HG03439 (cell line): ENCODE measurements at regions not wholly inside any gene's neighbourhood (a gene's known extent, or its start where the extent isn't known, plus 50 kb on each side); places are given as distances from the start of the nearest gene placed in this dataset.

Source experiments
- ATAC-seq: cut with Tn5 transposase; IDR thresholded peaks from one replicate; pipeline ENCODE4 v1.9.1; 2021; ENCODE audit warnings: mild to moderate bottlenecking, moderate library complexity; ENCODE audit not compliant: unreplicated experiment

GRCh38 chr9:23497137-23497504, 328.9 kb downstream of the ELAVL2 start:
- ATAC-seq, result no peak

- no peak for ATAC-seq
Observed at GRCh38 chr9:23502004-23502403, 324.0 kb downstream of the ELAVL2 start.

GRCh38 chr9:23522952-23523351, 303.1 kb downstream of the ELAVL2 start:
- no peak for ATAC-seq

- ATAC-seq, result no peak
Observed at GRCh38 chr9:23524607-23525155, 301.4 kb downstream of the ELAVL2 start.

GRCh38 chr9:23526806-23527205, 299.2 kb downstream of the ELAVL2 start:
- ATAC-seq, result no peak

- no peak for ATAC-seq
Observed at GRCh38 chr9:23532282-23532681, 293.8 kb downstream of the ELAVL2 start.

- ATAC-seq, result no peak
Observed at GRCh38 chr9:23537192-23538066, 288.6 kb downstream of the ELAVL2 start.

GRCh38 chr9:23538067-23538402, 288.0 kb downstream of the ELAVL2 start:
- no peak for ATAC-seq

GRCh38 chr9:23538461-23539003, 287.5 kb downstream of the ELAVL2 start:
- ATAC-seq, result no peak

GRCh38 chr9:23539311-23539710, 286.7 kb downstream of the ELAVL2 start:
- no peak for ATAC-seq

- ATAC-seq, result no peak
Observed at GRCh38 chr9:23541976-23542375, 284.1 kb downstream of the ELAVL2 start.

GRCh38 chr9:23542438-23542837, 283.6 kb downstream of the ELAVL2 start:
- ATAC-seq, result no peak

- ATAC-seq, result no peak
Observed at GRCh38 chr9:23542927-23543326, 283.1 kb downstream of the ELAVL2 start.

- no peak for ATAC-seq
Observed at GRCh38 chr9:23543419-23543818, 282.6 kb downstream of the ELAVL2 start.

GRCh38 chr9:23545728-23546127, 280.3 kb downstream of the ELAVL2 start:
- ATAC-seq, result no peak

- no peak for ATAC-seq
Observed at GRCh38 chr9:23551311-23551721, 274.7 kb downstream of the ELAVL2 start.

GRCh38 chr9:23551929-23552707, 273.9 kb downstream of the ELAVL2 start:
- ATAC-seq, result no peak

- no peak for ATAC-seq
Observed at GRCh38 chr9:23552876-23553601, 273.0 kb downstream of the ELAVL2 start.

GRCh38 chr9:23554686-23555085, 271.4 kb downstream of the ELAVL2 start:
- ATAC-seq, result no peak

GRCh38 chr9:23555851-23556250, 270.2 kb downstream of the ELAVL2 start:
- no peak for ATAC-seq

GRCh38 chr9:23556459-23556858, 269.6 kb downstream of the ELAVL2 start:
- no peak for ATAC-seq
